A673 (cell line): ENCODE measurements at regions not wholly inside any gene's neighbourhood (a gene's known extent, or its start where the extent isn't known, plus 50 kb on each side); places are given as distances from the start of the nearest gene placed in this dataset.

Experiments
- BruUV-seq: library from RNA; stranded (reverse); fragments of 400-500 nt; replicated peaks from 2 replicates; lab custom pipeline; 2021; lab: Mats Ljungman, UMichigan
- CTCF ChIA-PET: fragments of 300-600 bp; sonication (Branson Sonifier 250); formaldehyde crosslinking; loops from one replicate; lab custom pipeline; 2022; ENCODE audit warnings: antibody characterized with exemption; lab: Charles Lee
- POLR2A ChIA-PET: fragments of 300-600 bp; sonication (Branson Sonifier 250); formaldehyde crosslinking; loops from one replicate; lab custom pipeline; 2022; ENCODE audit warnings: antibody characterized with exemption; ENCODE audit not compliant: low non-redundant PET; lab: Charles Lee
- DNase-seq: peaks from one replicate; pipeline ENCODE4 v3.0.0-alpha.2; 2015; ENCODE audit warnings: low spot score
- H3K27ac ChIP-seq: fragments of 200-600 bp; sonication (generic); 2 replicates; pipeline ENCODE4 v1.5.1; 2016; ENCODE audit warnings: mixed run types, low read depth, mild to moderate bottlenecking, mixed read lengths, antibody characterized with exemption, low read length; ENCODE audit not compliant: poor library complexity, severe bottlenecking
- H3K27me3 ChIP-seq: fragments of 200-600 bp; sonication (generic); replicated peaks from 2 replicates; pipeline ENCODE4 v1.6.1; 2017; ENCODE audit warnings: mixed run types, low read depth, mild to moderate bottlenecking, mixed read lengths, antibody characterized with exemption, low read length; ENCODE audit not compliant: insufficient read depth, poor library complexity
- H3K36me3 ChIP-seq: fragments of 200-600 bp; sonication (generic); 2 replicates; pipeline ENCODE4 v1.6.1; 2016; ENCODE audit warnings: mixed run types, mild to moderate bottlenecking, mixed read lengths, antibody characterized with exemption, low read length; ENCODE audit not compliant: insufficient read depth, poor library complexity, severe bottlenecking
- H3K4me1 ChIP-seq: fragments of 200-600 bp; sonication (generic); 2 replicates; pipeline ENCODE4 v1.6.1; 2017; ENCODE audit warnings: mixed run types, mild to moderate bottlenecking, mixed read lengths, antibody characterized with exemption, low read length; ENCODE audit not compliant: insufficient read depth, poor library complexity, severe bottlenecking
- H3K4me3 ChIP-seq: fragments of 200-600 bp; sonication (generic); 2 replicates; pipeline ENCODE4 v1.5.1; 2016; ENCODE audit warnings: low read depth, mixed run types, mild to moderate bottlenecking, mixed read lengths, low read length; ENCODE audit not compliant: poor library complexity, severe bottlenecking
- H3K9me3 ChIP-seq: fragments of 200-600 bp; sonication (generic); 2 replicates; pipeline ENCODE4 v1.6.1; 2016; ENCODE audit warnings: mixed run types, low read depth, mild to moderate bottlenecking, mixed read lengths, antibody characterized with exemption, low read length; ENCODE audit not compliant: poor library complexity, severe bottlenecking
- EZH2 ChIP-seq: fragments of 200-600 bp; sonication (generic); IDR thresholded peaks from 2 replicates; pipeline ENCODE4 v1.6.1; 2017; ENCODE audit warnings: borderline replicate concordance, low read depth, mild to moderate bottlenecking, mixed read lengths, antibody characterized with exemption, low read length; ENCODE audit not compliant: poor library complexity, severe bottlenecking
- intact Hi-C: fragments of 100-400 bp; cut with micrococcal nuclease; formaldehyde crosslinking; loops from one replicate; pipeline ENCODE4 v1.10.0; 2022; ENCODE audit not compliant: unreplicated experiment
- TF ChIP-seq, protein P1 (sequence below): fragments of 300-800, 200-600 bp; sonication (generic); conservative IDR thresholded peaks from 2 replicates; pipeline ENCODE4 v1.5.1; 2017; ENCODE audit warnings: low read depth, mild to moderate bottlenecking, antibody characterized with exemption, low read length, moderate library complexity, mixed read lengths

DNA sequence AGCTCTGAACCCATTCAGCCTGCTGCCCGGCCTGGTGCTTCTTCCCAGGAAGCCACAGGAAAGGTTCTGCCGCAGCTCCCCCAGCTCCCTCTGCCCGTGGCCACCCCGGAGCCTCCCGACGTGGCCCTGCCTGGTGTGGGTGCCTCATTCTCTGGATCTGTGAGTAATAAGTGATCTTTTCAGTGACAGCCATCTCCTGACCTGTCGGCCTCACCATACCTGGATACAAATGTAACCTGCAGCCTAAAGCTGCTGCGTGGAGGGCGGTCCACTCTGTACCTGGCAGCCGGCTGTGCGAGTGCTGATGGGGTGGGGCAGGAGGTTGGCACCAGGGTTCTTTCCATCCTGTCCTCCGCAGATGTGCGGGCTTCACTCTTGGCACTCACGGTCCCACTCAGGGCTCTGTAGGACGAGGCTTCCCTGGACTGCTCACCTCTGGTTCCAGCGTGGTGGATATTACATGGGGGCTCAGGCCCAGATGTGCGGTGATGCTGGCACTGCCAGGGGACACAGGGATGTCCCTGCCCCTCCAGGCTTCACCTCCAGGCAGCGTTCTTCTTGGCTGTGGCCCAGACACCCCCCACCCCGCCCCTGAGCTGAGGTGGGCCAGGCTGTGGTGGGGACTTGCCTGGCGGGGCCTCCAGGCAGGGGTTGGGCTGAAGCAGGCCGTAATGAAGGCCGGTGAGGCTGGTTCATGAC, 748.5 kb downstream of the BRD1 start:
- CTCF ChIA-PET: no interaction called here
- BruUV-seq: no TSS peak
- no peak overlapping the region for H3K4me3 ChIP-seq
- TF ChIP-seq EZH2: no peak
- TF ChIP-seq, protein P1, sequence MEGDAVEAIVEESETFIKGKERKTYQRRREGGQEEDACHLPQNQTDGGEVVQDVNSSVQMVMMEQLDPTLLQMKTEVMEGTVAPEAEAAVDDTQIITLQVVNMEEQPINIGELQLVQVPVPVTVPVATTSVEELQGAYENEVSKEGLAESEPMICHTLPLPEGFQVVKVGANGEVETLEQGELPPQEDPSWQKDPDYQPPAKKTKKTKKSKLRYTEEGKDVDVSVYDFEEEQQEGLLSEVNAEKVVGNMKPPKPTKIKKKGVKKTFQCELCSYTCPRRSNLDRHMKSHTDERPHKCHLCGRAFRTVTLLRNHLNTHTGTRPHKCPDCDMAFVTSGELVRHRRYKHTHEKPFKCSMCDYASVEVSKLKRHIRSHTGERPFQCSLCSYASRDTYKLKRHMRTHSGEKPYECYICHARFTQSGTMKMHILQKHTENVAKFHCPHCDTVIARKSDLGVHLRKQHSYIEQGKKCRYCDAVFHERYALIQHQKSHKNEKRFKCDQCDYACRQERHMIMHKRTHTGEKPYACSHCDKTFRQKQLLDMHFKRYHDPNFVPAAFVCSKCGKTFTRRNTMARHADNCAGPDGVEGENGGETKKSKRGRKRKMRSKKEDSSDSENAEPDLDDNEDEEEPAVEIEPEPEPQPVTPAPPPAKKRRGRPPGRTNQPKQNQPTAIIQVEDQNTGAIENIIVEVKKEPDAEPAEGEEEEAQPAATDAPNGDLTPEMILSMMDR: no peak
- intact Hi-C loops: no loop called here
- no peaks in the 10 kb centered on the region for H3K9me3 ChIP-seq
- no peak overlapping the region for H3K27ac ChIP-seq
- H3K36me3 ChIP-seq: no peaks in the 10 kb centered on the region
- no peaks in the 10 kb centered on the region for H3K4me1 ChIP-seq
- H3K27me3 ChIP-seq: no peaks in the 10 kb centered on the region
- POLR2A ChIA-PET: interaction anchor here (0.5 kb wide), 1 partner anchor 523 kb away, joined by 5 read pairs; no protein-coding TSS in a partner anchor
- no peak for DNase-seq

DNA sequence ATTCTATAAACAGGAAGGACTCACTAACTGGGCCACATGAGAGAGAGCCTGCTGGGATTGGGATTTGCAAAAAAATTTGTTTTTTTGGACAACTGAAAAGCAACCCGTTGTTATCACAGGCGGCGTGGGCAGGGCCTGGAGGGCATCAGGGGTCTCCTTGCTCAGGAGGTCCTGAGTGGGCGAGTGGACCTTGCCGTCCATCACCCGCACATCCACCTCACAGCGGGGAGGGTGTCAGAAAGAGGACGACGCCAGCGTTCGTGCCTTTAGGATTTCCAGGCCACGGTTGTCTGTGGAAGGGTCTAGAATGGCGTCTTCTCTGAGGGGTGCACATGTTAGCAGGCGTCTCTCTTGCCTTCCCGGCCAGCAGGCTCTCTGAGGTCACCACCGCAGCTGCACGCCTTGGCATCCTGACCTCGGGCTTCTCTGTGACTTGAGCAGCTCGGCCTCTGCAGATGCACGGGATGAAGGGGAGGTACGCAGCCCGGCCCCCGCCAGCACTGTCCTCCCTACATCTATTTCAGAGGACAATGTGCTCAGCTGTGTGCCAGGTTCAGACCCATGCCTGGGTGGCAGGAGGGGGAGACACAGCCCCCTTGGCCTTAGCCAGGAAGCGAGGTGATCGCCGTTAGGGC, 749.5 kb downstream of the BRD1 start:
- no TSS peak for BruUV-seq

DNA sequence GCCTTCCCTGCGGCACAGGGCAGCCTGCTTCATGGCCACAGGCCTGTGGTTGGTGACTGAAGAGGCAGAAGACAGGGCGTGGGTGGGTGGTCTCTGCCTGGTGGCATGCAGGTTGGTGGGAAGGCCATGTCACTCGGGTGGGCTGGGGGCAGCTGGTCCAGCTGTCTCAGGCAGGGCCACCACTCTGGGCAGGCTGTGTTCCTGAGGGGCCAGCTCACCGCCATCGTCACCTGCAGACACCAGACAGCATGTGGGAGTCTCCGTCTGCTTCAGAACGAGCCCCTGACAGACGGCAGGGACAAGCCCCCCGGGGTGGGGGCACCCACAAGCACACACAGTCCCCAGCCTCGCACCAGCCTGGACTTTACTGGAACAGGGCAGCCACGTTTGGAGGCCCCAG, 750.1 kb downstream of the BRD1 start:
- intact Hi-C loops: no loop called here
- no peak for DNase-seq
- H3K36me3 ChIP-seq: no peaks in the 10 kb centered on the region
- no peak overlapping the region for H3K4me3 ChIP-seq
- no TSS peak for BruUV-seq
- ChIA-PET POLR2A (no interaction called here), CTCF (no interaction called here)
- TF ChIP-seq, protein P1: no peak
- no peaks in the 10 kb centered on the region for H3K27me3 ChIP-seq
- H3K9me3 ChIP-seq: no peaks in the 10 kb centered on the region
- no peak overlapping the region for H3K27ac ChIP-seq
- H3K4me1 ChIP-seq: no peaks in the 10 kb centered on the region

More for the DNA sequence above, 749.5 kb downstream of the BRD1 start:
- H3K9me3 ChIP-seq: no peaks in the 10 kb centered on the region
- POLR2A ChIA-PET: no interaction called here
- H3K27ac ChIP-seq: no peak overlapping the region
- no peaks in the 10 kb centered on the region for H3K4me1 ChIP-seq
- no peak overlapping the region for H3K4me3 ChIP-seq
- TF ChIP-seq EZH2: no peak
- TF ChIP-seq, protein P1: no peak
- DNase-seq: no peak
- CTCF ChIA-PET: no interaction called here
- intact Hi-C loops: no loop called here
- no peaks in the 10 kb centered on the region for H3K27me3 ChIP-seq
- H3K36me3 ChIP-seq: no peaks in the 10 kb centered on the region
